ENCODE measurements at regions not wholly inside any gene's neighbourhood (a gene's known extent, or its start where the extent isn't known, plus 50 kb on each side); places are given as distances from the start of the nearest gene placed in this dataset.
"Not testable (repeated sequence)": the region's sequence is repeated elsewhere in the genome, so short reads cannot be mapped to it uniquely, and the experiment has no call there.

GRCh38 chr19:28436320-28436719 is 776.6 kb downstream of the UQCRFS1 start:
- no peak for TF ChIP-seq CTCF (IDR thresholded peaks at IDR 0.05)
- H3K9me3 Mint-ChIP-seq = peaks cover 14% of the 10 kb centered on the region
- H3K27ac Mint-ChIP-seq = no peak overlapping the region
- CTCF ChIA-PET = no interaction called here
- ATAC-seq (ENCODE audit: low read depth) (no peak), DNase-seq (no peak)
- H3K4me3 Mint-ChIP-seq = no peak overlapping the region
- H3K27me3 Mint-ChIP-seq = no peaks in the 10 kb centered on the region
- POLR2A ChIA-PET = no interaction called here
- H3K4me1 Mint-ChIP-seq = no peaks in the 10 kb centered on the region
- no peaks in the 10 kb centered on the region for H3K36me3 Mint-ChIP-seq (ENCODE audit: low read depth)
- intact Hi-C loops (cut with micrococcal nuclease) = no loop called here

GRCh38 chr19:28435551-28436271 is 777.2 kb downstream of the UQCRFS1 start:
- no peak for TF ChIP-seq CTCF (IDR thresholded peaks at IDR 0.05)
- ChIA-PET CTCF (no interaction called here), POLR2A (no interaction called here)
- Mint-ChIP-seq H3K27me3 (no peaks in the 10 kb centered on the region), H3K4me1 (no peaks in the 10 kb centered on the region), H3K36me3 (ENCODE audit: low read depth) (no peaks in the 10 kb centered on the region), H3K4me3 (no peak overlapping the region), H3K27ac (no peak overlapping the region), H3K9me3 (peaks cover 14% of the 10 kb centered on the region)
- ATAC-seq (ENCODE audit: low read depth) (no peak), DNase-seq (no peak)
- intact Hi-C loops (cut with micrococcal nuclease) = no loop called here

- H3K27me3 Mint-ChIP-seq; ATAC-seq (ENCODE audit: low read depth); intact Hi-C loops (cut with micrococcal nuclease); H3K4me1 Mint-ChIP-seq; H3K4me3 Mint-ChIP-seq; DNase-seq; CTCF ChIA-PET; H3K27ac Mint-ChIP-seq; POLR2A ChIA-PET; H3K36me3 Mint-ChIP-seq (ENCODE audit: low read depth): not testable (repeated sequence)
- peaks cover 14% of the 10 kb centered on the region for H3K9me3 Mint-ChIP-seq
Observed at GRCh38 chr19:28434794-28435193, 778.2 kb downstream of the UQCRFS1 start.

- H3K9me3 Mint-ChIP-seq = peaks cover 14% of the 10 kb centered on the region
- ATAC-seq (ENCODE audit: low read depth); DNase-seq; POLR2A ChIA-PET; H3K4me3 Mint-ChIP-seq; H3K27ac Mint-ChIP-seq; H3K27me3 Mint-ChIP-seq; CTCF ChIA-PET; H3K36me3 Mint-ChIP-seq (ENCODE audit: low read depth); intact Hi-C loops (cut with micrococcal nuclease); H3K4me1 Mint-ChIP-seq: not testable (repeated sequence)
Observed at GRCh38 chr19:28434365-28434764, 778.6 kb downstream of the UQCRFS1 start.

GRCh38 chr19:28433166-28433565 is 779.8 kb downstream of the UQCRFS1 start:
- H3K9me3 Mint-ChIP-seq = peaks cover 14% of the 10 kb centered on the region
- CTCF ChIA-PET; H3K4me3 Mint-ChIP-seq; intact Hi-C loops (cut with micrococcal nuclease); H3K27ac Mint-ChIP-seq; H3K27me3 Mint-ChIP-seq; POLR2A ChIA-PET; H3K36me3 Mint-ChIP-seq (ENCODE audit: low read depth); ATAC-seq (ENCODE audit: low read depth); DNase-seq; H3K4me1 Mint-ChIP-seq: not testable (repeated sequence)

GRCh38 chr19:28430214-28430613 is 782.7 kb downstream of the UQCRFS1 start:
- peaks cover 17% of the 10 kb centered on the region for H3K9me3 Mint-ChIP-seq
- CTCF ChIA-PET = no interaction called here
- H3K4me3 Mint-ChIP-seq = no peak overlapping the region
- POLR2A ChIA-PET = no interaction called here
- H3K27me3 Mint-ChIP-seq = no peaks in the 10 kb centered on the region
- no peaks in the 10 kb centered on the region for H3K4me1 Mint-ChIP-seq
- ATAC-seq (ENCODE audit: low read depth) (no peak), DNase-seq (no peak)
- intact Hi-C loops (cut with micrococcal nuclease) = no loop called here
- H3K36me3 Mint-ChIP-seq (ENCODE audit: low read depth) = no peaks in the 10 kb centered on the region
- H3K27ac Mint-ChIP-seq = no peak overlapping the region
- no peak for TF ChIP-seq CTCF (IDR thresholded peaks at IDR 0.05)

GRCh38 chr19:28429356-28429755 is 783.6 kb downstream of the UQCRFS1 start:
- ATAC-seq (ENCODE audit: low read depth) (no peak), DNase-seq (no peak)
- no peaks in the 10 kb centered on the region for H3K4me1 Mint-ChIP-seq
- peaks cover 14% of the 10 kb centered on the region for H3K9me3 Mint-ChIP-seq
- no peaks in the 10 kb centered on the region for H3K36me3 Mint-ChIP-seq (ENCODE audit: low read depth)
- no peaks in the 10 kb centered on the region for H3K27me3 Mint-ChIP-seq
- POLR2A ChIA-PET = no interaction called here
- no peak for TF ChIP-seq CTCF (IDR thresholded peaks at IDR 0.05)
- no peak overlapping the region for H3K27ac Mint-ChIP-seq
- intact Hi-C loops (cut with micrococcal nuclease) = no loop called here
- CTCF ChIA-PET = no interaction called here
- no peak overlapping the region for H3K4me3 Mint-ChIP-seq
